Body of pancreas (tissue), 4 donors: ENCODE measurements at regions not wholly inside any gene's neighbourhood (a gene's known extent, or its start where the extent isn't known, plus 50 kb on each side); places are given as distances from the start of the nearest gene placed in this dataset.

Source experiments
- ATAC-seq: fragments of 150-250 bp; one replicate; pipeline ENCODE4 v1.9.1; 2016
- DNase-seq, 4 donors: peaks; one replicate each; pipeline ENCODE4 v3.0.0-alpha.2; 2019
- H3K27ac ChIP-seq, 4 donors: fragments of 200-600 bp; sonication (generic); 1 replicate in 3 of 4; 2 replicates in 1 of 4; pipeline versions ENCODE4 v1.5.1 to v1.6.1; 2016 to 2019; ENCODE audit warnings: mild to moderate bottlenecking in 1 of 4, mixed read lengths in 1 of 4, moderate library complexity in 1 of 4
- H3K27me3 ChIP-seq, 2 donors: fragments of 200-600 bp; sonication (generic); one replicate each; pipeline ENCODE4 v1.6.0; 2016; ENCODE audit warnings: mild to moderate bottlenecking in 1 of 2
- H3K36me3 ChIP-seq, 2 donors: fragments of 200-600 bp; sonication (generic); replicated peaks in 1 of 2; 2 replicates each; pipeline ENCODE4 v1.5.1; 2016; ENCODE audit warnings: low read depth in 2 of 2; ENCODE audit not compliant: insufficient read depth in 1 of 2
- H3K4me1 ChIP-seq: fragments of 200-600 bp; sonication (generic); one replicate; pipeline ENCODE4 v1.6.0; 2016
- H3K4me3 ChIP-seq, 2 donors: fragments of 200-600 bp; sonication (generic); 1 replicate in 1 of 2; 2 replicates in 1 of 2; pipeline ENCODE4 v1.5.1; 2016 to 2019
- H3K9me3 ChIP-seq, 3 donors: fragments of 200-600 bp; sonication (generic); 1 replicate in 2 of 3; 2 replicates in 1 of 3; pipeline ENCODE4 v1.5.1; 2016
- CTCF ChIP-seq, 7 experiments: fragments of 450-650 bp in 4 of 7; fragments of 200-600 bp in 3 of 7; sonication (generic) in 3 of 7; IDR thresholded peaks; one replicate each; pipeline ENCODE4 v1.5.1; 2016 to 2019; ENCODE audit warnings: antibody characterized with exemption in 7 of 7
- POLR2A ChIP-seq, 3 donors: fragments of 450-650 bp; IDR thresholded peaks; one replicate each; pipeline ENCODE4 v1.6.1; 2016; ENCODE audit warnings: antibody characterized with exemption in 3 of 3, mild to moderate bottlenecking in 2 of 3
- WGBS, 2 donors: methylation state at CpG; one replicate each; pipeline ENCODE4 v1.1.5; 2017; 5-methylcytosine and 5-hydroxymethylcytosine counted together
- intact Hi-C: fragments of 100-400 bp; cut with DNase I; formaldehyde crosslinking; loops from one replicate; pipeline ENCODE4 v1.15.1; 2023

DNA sequence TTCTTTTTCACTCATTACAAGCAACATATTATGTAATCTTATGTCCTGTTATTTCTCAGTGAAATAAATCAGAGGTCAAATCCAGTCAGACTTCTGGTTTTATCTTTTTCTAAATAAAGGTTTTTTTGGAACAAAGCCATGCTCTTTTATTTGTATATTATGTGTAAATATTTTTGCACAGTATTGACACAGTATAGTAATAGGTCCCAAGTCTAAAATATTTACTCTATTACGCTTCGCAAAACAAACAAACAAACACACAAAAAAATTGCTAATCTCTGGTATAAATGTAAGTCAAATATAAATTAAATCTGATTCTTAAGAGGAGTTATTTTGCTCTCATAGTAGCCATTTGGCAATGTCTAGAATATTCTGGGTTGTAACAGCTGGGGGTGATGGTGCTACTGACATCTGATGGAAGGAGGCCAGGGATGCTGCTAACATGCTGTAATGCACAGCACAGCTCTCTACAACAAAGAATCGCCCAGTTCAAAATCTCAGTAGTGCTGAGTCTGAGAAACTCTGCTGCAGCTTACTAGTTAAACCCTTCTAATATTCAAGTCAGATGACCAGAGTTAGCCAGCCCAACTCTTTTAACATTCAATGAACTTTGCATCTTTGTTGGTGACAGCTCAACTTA, 602.1 kb downstream of the RAB28 start:
- Histone ChIP-seq H3K27me3 (no peaks in the 10 kb centered on the region), H3K9me3 (no peaks in the 10 kb centered on the region), H3K36me3 (no peaks in the 10 kb centered on the region), H3K4me3 (no peak overlapping the region), H3K4me1 (no peaks in the 10 kb centered on the region), H3K27ac (no peak overlapping the region)
- ATAC-seq (no peak), DNase-seq (no peak)
- 46 to 47% methylated on average over 3 of the region's 3 CpGs for WGBS, 2 donors
- no peak for TF ChIP-seq POLR2A (IDR thresholded peaks at IDR 0.05)
- no peak for TF ChIP-seq CTCF (IDR thresholded peaks at IDR 0.05)
- intact Hi-C loops: no loop called here

GRCh38 chr4:12880844-12881243, 603.3 kb downstream of the RAB28 start:
- Histone ChIP-seq H3K27ac (no peak overlapping the region), H3K36me3 (no peaks in the 10 kb centered on the region), H3K9me3 (no peaks in the 10 kb centered on the region), H3K4me1 (peaks cover 2% of the 10 kb centered on the region), H3K27me3 (no peaks in the 10 kb centered on the region), H3K4me3 (no peak overlapping the region)
- TF ChIP-seq POLR2A (IDR thresholded peaks at IDR 0.05) (no peak), CTCF (IDR thresholded peaks at IDR 0.05) (no peak)
- intact Hi-C loops: no loop called here
- ATAC-seq (no peak), DNase-seq (no peak)
- WGBS, 2 donors: 85 to 96% methylated on average over 2 of the region's 2 CpGs

DNA sequence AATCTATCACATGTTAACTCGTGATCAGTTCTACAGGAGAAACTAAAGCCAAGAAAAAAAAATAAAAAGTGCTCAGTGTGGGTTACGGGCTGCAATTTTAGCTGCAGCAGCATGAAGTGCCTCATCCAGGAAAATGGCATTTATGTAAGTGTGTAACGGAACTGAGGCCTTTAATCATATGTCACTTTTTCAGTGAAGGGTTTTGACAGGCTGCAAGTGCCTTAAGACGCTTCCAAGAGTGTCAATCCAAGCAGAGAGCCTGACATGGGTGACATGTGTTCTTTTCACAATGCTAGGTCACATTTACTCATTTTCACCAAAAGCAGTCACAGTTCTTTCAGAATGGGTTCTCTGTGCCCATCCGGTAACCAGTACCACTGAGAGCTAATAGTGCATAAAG, 604.6 kb downstream of the RAB28 start:
- no peaks in the 10 kb centered on the region for H3K27me3 ChIP-seq
- H3K9me3 ChIP-seq: no peaks in the 10 kb centered on the region
- WGBS, 2 donors: 84 to 87% methylated on average over 5 of the region's 5 CpGs
- H3K36me3 ChIP-seq: no peaks in the 10 kb centered on the region
- peaks cover 6% of the 10 kb centered on the region for H3K4me1 ChIP-seq
- DNase-seq: no peak
- no peak overlapping the region for H3K4me3 ChIP-seq
- ATAC-seq: no peak
- H3K27ac ChIP-seq: no peak overlapping the region
- TF ChIP-seq POLR2A (IDR thresholded peaks at IDR 0.05) (no peak), CTCF (IDR thresholded peaks at IDR 0.05) (no peak)
- intact Hi-C loops: no loop called here

DNA sequence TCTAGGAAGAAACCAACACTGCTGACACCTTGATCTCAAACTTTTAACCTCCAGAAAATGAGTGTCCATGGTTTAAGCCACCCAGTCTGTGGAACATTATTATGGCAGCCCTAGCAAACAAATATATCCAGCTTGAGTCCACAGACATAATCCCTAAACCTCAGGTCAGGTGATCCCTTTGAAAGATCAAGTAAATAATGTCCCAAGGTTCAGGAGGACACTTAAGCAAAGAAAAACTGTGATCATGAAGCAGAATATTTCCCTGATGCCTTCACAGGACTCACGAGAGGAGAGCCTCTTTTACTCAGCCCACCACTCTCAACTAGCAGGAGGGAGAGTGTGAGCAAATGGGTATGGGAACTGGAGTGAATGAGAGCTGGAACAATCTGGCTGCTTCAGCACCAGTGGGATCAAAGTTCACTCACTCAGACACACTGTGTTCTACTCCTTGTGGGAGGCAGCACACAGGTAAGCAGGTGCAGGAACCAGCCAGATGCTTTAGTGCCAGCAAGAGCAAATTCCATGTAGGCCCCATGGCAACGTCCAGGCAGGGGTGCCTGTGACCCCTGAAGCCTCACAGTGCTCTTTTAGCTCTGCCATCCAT, 608.4 kb downstream of the RAB28 start:
- TF ChIP-seq CTCF (IDR thresholded peaks at IDR 0.05) (no peak), POLR2A (IDR thresholded peaks at IDR 0.05) (no peak)
- ATAC-seq (peak; percentile 91), DNase-seq (peak; percentile 44 to 75 (median 66))
- Histone ChIP-seq H3K4me3 (no peak overlapping the region), H3K27ac (peak overlapping the region in 2 of 4 donors; percentile 0 to 39), H3K27me3 (no peaks in the 10 kb centered on the region), H3K4me1 (peaks cover 6% of the 10 kb centered on the region), H3K9me3 (no peaks in the 10 kb centered on the region), H3K36me3 (no peaks in the 10 kb centered on the region)
- 47 to 50% methylated on average over 2 of the region's 2 CpGs for WGBS, 2 donors
- intact Hi-C loops: no loop called here

DNA sequence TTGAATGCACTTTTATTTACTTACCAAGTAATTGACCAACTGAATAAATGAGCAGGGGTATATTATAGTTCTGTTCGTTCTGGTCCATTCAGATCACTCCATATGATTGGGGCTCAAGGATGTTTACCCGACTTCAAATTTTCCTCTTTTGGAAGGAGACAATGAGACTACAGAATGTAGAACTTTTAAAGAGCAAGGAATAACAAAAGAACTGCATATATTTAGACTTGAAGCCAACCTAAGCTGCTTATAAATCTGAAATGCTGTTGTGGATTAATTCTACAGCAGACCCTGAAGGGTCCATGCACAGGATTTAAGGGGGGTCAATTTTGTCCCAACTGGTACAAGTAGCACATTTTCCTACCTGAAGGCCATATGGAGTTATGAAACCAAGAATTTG, 610.8 kb downstream of the RAB28 start:
- WGBS, 2 donors: 83 to 85% methylated on average over 2 of the region's 2 CpGs
- DNase-seq: no peak
- no peak overlapping the region for H3K27ac ChIP-seq
- H3K36me3 ChIP-seq: no peaks in the 10 kb centered on the region
- no peak overlapping the region for H3K4me3 ChIP-seq
- intact Hi-C loops: no loop called here
- H3K4me1 ChIP-seq: peaks cover 6% of the 10 kb centered on the region
- ATAC-seq: no peak
- no peak for TF ChIP-seq CTCF (IDR thresholded peaks at IDR 0.05)
- TF ChIP-seq POLR2A (IDR thresholded peaks at IDR 0.05): no peak
- no peaks in the 10 kb centered on the region for H3K27me3 ChIP-seq
- no peaks in the 10 kb centered on the region for H3K9me3 ChIP-seq
